Activated naive CD8-positive, alpha-beta T cell treated with anti-CD3 and anti-CD28 coated beads, Interleukin-2, amount 50 U/mL, for 16 hours (primary cell): ENCODE measurements at regions not wholly inside any gene's neighbourhood (a gene's known extent, or its start where the extent isn't known, plus 50 kb on each side); places are given as distances from the start of the nearest gene placed in this dataset.

ENCODE experiments used
- DNase-seq: peaks from one replicate; pipeline ENCODE4 v3.0.0-alpha.2; 2020; ENCODE audit warnings: low read depth, low spot score

DNA sequence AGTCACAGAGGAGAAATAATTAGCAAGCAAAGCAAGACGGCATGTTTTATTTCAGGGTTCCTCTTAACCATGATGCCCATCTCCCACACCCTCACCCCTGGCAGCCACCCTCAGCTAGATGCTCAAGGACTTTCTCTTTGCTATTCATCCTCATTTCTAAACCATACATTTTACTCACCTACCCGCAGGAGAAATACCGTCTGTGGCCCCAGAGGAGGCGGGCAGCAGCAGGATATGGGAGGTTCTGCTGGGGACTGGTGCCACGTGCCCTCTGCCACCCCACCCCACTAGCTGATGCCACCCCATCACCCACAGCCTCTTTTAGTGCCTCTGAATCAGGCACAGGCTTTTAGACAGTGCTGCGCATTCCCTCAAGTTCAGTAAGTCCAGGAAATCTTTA is 168.7 kb upstream of the ITGB1 start:
- DNase-seq = no peak

DNA sequence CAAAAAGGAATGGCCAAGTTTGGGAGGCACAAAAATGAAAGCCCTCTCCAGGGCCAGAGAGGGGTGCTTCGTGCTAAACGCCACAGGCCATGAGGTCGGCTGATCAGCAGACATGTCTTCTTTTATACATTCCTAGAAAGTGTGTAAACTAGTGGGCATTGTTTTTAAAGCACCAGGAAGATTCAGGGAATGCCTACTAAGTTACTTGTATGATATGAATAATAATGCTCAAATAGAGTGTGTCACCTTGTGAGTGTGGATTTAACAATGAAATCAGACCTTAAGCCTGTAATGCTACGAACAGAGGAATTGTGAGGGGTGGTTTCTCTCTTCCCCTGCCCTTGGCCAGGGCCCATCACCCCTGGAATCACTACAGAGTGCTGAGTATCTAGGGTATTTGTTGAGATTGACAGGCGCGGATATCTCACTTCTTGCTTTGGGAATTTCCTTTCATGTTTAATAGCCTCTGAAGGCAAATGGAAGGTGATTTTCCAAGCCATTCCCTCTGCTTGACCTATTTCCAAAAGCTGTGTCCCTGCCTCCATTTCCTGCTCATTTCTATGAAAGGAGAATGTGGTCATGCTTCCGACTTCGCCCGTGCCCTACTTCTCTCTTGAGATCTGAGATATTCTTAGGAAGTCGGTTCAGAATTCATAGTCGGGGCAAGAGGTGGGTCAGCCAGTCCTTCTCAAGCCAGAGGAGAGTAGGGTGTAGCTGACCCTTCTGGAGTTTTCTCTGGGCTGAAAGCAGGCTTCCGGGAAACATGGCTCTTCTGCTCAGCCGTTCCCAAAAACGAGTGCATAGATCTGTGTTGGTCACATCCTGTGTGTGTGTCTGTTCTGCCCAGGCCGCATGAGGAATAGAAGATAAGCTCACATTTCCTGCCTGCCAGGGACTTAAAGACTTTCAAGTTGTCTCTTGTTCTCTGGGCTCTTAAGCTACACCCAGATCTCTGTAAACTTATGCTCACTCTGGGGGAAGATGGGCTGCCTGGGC is 167.8 kb upstream of the ITGB1 start:
- no peak for DNase-seq

DNA sequence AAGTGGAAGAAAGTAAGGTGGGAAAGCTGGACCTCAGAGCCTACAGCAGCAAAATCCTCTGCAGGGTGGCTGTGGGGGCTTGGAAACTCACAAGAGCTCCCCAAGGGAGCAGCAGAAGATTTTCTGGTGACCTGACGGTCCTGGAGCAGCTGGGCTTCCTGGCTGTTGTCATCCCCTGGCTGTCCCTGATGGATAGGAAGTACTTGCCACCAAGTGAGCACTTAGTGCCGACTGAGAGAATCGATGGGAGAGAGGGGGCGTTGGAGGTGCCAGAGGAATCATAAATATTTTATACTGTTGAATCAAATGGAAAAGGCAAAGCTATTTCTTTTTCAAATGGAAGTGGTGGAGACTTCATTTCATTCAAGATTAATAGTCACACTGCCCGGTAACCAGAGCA is 167.1 kb upstream of the ITGB1 start:
- no peak for DNase-seq

DNA sequence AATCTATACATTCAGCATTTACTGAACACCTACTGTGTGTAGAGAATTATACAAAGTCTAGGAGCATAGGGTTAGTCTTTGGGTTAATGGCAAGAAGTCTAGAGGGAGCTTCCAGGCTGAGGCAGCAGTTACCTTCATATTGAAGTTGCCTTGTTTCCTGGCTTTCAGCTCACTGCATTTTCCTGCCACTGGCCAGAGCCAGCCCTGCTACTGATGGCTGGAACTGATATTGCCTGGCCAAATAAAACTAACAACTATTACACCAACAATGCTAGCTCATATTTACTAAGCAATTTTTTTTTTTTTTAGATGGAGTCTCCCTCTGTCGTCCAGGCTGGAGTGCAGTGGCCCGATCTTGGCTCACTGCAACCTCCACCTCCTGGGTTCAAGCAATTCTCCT is 165.7 kb upstream of the ITGB1 start:
- no peak for DNase-seq

DNA sequence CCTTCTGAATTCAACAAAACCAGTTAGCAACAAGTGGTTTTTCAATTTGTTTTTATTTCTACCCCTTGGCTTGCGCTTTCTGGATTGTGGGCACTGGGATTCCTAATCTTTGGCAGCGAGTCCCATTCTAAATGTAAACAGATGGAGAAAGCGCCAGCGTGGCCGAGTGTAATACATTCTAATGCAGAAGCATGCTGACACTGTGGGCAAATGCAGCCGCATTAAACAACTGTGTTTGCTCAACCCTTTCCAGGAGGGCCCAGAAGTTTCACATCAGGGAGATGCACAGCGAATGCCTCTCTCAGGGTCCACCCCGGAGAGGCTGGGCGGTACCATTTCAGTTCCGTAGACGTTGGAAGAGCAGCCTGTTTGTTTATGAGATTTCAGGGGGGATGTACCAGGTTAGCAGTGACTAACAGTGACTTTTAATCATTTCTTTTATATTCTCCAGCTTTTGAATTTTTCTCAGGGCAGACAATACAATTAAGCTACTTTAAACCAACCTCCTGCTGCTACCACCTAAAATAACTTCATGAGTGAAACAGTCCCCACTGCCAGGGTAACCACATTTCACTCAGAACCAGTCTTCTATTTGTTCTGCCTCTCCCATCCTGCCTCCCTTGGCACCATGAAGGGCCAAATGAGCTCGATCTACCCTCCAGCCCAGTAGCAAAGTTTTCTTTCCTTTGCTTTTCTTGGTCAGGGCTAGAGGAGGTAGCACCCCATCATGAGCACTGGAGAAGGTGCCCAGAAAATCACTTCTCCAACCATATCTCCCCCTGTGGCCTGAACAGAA is 164.2 kb upstream of the ITGB1 start:
- DNase-seq = no peak

DNA sequence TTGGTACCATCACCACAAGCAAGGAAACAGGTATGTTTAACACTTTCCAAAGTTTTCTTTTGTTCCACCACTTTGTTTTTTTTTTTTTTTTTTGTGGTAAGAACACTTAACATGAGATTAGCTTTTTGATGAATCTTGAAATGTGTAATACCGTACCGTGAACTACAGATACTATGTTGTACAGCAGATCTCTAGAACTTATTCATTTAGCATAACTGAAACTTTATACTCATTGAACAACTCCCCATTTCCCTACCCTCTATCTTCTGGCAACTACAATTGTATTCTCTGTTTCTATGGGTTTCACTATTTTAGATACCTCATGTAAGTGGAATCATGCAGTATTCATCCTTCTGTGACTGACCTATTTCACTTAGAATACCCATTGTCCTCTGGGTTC is 162.7 kb upstream of the ITGB1 start:
- DNase-seq = no peak

DNA sequence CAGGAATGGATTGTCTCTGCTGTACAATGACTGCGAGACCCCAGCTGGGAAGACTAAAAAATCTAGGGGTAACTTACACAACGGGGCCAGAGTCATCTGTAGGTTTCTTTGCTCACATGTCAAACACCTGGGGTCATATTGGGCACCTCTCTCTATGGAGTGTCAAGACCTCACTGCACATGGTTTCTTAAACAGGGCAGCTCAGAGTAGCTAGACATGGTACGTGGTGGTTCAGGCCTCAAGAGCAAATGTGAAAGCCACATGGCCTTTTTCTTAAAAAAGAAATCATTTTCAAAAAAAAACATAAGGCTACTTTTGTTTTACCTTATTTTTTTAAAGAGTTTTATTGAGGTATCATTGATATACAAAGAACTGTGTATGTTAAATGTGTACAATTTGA is 162.2 kb upstream of the ITGB1 start:
- no peak for DNase-seq

DNA sequence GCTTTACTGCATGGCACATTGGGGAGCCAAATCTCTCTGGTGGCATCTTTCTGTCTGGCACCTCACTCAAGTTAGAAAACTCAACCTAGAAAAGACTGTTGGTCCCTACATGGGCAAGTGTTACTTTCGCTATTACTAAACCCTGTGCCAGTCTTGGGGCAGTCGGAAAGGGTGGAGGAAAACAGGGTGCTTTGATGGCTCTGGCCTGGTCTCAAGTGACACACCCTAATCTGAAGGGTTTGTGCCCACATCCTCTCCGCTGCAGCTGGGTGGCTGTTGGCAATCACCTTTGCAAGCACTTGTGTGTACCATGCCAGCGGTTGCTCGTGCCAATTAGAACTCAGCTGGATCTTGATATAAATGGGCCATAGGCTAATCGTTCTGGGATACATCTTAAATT is 159.8 kb upstream of the ITGB1 start:
- DNase-seq = no peak

DNA sequence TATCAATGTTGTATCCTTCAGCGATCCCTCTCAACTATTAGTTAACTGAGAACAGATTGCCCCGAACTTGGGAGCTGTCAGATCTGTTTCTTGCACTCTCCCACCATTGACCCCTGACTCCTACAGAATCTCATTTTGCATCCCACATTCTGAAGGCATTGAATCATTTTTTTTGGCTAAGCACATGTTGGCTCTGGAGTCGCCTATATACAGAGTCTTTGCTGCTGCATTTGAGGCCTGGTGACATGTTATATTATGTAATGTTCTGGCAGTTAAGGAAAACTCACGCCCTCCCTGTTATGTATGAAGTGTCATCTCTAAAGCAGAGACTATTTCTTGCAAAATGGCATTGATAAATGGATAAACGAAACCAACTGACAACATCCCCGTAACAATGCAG is 159.2 kb upstream of the ITGB1 start:
- no peak for DNase-seq

DNA sequence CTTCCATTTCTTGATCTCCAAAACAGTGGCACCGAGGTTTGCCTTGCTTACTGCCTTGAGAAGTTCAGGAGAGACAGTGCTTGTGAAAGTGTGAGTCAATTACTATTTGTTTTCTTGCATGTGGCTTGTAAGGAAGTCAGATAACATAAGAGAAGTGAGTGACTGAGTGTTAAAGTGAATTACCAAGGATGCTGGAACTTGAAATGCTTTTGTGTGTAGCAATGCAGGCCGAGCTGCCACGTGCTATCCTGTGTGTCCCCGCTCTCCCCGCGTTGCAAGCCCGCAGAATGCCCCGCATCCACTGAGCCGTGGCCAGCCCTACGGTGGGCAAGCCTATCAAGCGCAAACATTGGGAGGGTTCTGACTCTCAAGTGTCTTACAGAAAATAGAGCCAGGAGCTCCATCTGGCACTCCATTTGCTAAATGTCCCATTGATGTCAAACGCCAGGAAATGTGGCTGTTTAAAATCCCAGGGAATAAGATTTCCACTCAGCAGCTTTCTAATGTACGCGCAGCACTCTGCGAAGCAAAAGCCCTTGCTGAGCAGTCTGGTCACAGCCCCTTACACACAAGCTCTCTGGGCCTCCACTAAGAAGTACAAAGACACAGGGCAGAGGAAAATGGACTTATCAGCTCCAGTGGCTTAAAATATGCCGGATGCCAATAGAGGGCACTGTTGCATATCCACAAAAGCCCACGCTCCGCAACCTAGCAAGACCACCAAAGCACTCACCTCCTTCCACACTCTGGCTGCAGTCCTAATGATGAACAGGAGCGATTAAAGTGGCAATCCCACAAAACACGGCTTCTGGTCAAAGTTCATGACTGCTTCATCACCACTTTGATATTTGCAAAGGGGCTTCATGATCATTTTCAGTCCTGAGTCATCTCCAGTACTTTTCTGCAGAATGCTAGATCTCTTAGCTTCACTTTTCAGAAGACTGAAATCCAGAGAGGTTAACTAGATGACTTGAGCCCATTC is 158.0 kb upstream of the ITGB1 start:
- no peak for DNase-seq

DNA sequence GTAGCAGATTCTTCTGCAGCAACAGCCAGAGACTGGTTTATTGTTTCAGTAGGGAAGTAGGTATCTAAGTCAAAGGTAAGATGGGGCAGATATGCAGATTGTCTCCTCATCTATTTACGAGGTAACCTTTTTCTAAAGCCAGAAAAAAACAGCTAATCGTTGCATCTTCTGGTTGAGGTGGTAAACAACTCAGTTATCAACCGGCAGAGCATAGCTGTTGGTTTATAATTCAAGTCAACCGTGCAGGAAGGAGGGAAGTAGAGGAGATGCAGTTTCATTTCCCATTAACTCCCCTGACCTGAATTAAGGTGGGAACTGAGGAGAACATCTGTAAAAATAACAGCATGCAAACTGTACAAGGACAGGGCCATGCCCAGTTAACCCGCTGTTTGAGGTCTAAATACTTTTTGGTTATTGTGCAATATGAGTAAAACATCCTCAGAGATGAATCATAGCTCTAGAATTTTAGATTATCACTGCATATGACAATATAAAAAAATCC is 156.5 kb upstream of the ITGB1 start:
- DNase-seq = no peak

DNA sequence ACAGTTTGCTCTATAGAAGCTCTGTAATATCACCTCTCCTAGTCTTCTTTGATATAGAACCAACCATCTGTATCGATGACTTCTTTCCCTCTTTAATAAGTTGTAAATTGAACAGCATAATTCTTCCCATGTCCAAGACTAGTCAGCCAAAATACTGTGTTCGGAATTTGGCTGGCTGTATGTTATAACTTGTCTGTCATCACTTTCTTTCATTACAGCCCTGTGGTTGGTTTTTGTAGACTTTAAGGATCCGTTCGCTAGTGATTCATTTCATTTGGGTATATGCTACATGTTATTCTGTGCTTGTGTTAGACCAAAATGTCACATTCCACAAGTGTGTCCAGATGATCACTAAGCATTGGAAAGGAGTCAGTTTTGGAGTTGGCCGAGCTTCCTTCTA is 155.4 kb upstream of the ITGB1 start:
- no peak for DNase-seq

DNA sequence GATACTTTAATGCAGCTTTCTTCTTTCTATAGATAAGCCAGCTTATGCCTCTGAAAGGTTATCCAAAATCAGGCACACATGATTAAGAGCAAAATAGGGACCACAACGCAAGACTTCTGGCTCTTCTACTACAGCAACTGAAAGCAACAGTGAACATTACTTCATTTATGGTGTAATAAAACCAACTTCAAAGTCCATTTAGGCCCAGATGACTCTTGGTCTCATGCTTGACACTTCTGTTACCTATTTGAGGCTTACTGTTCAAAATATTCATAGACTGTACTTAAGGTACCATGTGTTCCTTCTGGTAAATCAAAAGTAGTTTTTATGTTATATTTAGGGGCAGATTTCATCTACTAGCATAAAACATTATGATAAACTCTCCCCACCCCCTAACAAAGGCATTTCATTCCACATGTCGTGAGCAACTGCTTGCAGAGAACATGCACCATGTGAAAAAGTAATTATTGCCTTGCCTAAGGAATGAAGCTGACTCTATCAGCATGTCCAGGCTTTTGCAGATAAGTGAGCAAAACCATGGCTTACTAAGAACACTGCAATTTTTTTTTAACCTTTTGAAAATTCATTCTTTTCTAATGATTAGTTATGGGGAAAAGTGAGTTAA is 154.9 kb upstream of the ITGB1 start:
- no peak for DNase-seq

DNA sequence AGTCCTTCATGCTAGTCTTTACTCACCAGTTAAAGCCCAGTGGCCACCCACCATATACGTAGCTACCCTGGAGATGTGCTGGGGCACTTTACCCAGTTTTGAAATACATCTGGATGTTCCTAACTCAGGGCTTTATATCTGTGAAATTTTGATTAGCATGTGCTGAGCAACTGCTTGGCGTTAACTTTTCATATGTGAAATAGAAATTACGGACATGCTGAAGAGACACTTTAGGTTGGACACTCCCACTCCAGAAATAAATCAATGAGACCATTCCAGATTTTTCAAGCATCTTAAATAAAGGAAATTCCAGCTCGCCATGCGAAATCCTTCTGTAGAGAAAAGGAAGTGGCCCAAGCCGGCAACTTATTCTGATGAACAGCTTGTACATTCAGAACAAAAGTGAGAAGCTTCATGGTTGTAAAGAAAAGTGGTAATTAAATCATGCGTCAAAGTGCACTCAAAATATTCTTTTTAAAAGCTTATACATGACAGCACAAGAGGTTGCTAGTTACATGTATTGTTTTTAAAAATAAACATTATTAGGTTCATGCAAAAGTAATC is 153.5 kb upstream of the ITGB1 start:
- DNase-seq = no peak

DNA sequence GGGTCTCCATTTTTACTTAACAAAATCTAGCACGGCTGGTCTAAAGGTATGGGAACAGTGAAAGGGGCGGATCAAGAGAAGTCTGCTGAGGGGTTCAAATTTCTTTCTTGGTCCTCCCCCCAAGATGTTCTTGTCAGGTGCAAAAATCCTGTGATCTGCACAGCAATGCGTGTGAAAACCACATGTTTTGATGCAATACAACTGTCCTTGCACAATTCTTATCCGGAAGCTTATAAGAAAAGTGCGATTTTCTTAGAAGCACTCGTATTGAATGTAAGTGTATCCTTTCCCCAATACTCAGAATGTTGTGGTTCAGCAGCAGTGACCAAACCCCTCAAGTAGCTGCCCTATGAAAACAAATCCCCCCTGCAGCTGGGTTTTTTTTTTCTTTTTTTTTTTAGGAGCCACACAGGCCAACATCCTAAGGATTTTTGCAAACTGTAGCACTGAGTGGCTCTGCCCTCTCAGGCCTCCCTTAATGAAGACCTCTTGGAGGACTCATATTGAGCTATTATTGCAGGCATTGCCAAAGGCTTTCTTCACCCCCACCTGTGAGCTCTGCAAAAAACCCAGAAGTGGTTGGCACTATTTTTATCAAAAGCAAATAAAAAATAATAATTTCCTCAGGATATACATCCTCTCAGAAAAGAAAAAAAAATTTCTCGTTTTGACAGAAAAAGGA is 151.9 kb upstream of the ITGB1 start:
- DNase-seq = no peak

DNA sequence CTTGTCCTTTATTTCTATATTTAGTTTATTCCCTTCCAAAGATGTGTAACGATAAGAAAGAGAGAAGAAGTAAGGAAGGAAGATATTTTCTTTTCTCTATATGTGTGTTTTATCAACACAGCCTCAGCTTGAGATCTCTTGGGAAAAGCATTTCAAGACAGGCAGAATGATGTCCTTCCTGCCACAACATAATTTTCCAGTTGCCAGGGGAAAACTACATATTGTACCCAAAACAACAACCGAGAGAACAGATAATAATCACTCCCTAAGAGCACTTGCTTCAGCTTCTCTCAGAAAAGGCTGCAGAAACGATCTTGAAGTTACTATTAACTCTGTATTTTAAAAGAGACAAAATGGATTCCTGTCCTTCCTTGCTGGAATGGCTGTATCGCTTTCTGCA is 151.4 kb upstream of the ITGB1 start:
- DNase-seq = no peak

DNA sequence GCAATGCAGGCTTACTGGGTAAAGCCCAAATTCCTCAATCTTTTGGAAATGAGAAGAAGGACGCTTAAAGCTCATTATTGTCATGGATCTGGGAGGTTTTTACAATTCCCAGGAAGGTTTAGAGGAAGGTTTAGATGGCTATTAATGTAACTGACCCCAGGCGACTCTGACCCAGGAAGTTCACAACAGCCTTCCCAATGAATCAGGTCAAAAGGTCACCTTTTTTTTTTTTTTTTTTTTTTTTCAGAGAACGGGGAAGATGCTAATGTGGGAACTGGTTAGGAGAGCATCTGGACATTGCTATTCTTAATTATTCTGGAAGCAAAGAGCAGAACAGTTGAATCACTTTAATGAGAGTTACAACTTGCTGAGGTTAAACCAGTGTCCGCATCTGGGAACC is 149.9 kb upstream of the ITGB1 start:
- DNase-seq = no peak

DNA sequence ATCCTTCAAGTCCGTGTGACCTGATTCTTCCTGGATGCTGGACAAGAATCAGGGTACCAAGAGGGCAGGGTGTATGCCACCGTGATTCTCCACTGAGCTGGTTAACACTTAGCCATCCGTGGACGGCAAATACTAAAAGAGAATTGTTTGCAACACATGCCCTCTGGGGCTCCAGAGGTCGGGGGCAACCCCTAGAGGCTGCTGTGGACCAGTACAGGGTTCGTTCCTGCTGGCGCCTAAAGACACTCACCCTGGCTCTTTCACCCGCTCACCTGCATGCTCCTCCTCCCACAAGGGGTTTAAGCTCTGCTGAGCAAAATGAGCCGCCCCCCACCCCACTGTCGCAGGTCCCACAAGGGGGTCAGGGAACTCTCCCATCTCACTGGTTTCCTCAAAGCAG is 148.7 kb upstream of the ITGB1 start:
- no peak for DNase-seq

DNA sequence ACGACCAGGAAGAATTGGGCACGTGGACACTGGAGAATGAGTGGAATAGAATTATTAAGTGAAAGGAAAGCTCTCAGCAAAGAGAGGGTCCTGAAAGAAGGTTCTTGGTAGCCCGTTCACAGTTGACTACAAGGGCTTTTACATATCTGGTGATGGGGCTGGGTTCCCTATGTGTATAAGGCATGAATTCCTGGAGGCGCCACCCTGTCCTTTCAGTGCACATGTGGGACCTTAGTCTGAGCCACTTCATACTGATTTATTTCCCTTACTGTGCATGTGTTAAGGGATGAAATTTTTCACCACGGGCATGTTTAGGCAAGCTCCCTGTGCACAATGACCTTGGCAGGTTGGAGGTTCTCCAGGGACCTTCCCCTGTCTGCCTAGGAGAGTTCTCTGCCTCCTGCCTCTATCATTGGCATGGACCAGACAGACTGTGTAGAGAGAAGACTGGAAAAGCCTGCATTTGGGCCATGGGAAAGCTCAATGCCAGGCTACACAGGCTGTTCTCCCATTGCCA is 145.9 kb upstream of the ITGB1 start:
- DNase-seq = no peak

DNA sequence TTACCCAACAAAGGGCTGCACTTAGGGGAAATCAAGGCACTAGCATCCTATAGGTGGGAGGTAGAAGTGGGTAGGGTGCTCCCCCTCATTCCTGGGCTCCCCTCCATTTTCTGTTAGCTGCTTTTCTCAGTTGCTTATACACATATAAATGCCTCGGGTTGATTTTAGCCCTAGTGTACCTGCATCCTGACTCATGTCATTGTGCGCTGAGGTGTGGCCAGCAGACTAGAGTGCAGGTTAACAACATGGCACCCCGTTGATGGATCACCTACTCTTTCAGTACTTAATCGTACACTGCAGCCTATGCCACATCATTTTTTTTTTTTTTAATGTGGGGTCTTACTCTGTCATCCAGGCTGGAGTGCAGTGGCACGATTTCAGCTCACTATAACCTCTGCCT is 144.0 kb upstream of the ITGB1 start:
- DNase-seq = no peak
